T-cell (primary cell): ENCODE measurements at regions not wholly inside any gene's neighbourhood (a gene's known extent, or its start where the extent isn't known, plus 50 kb on each side); places are given as distances from the start of the nearest gene placed in this dataset.

ENCODE experiments used
- ATAC-seq, 4 experiments: fragments of 200-7000 bp in 3 of 4; fragments of 150-1000 bp in 1 of 4; cut with Tn5 transposase; replicated peaks in 1 of 4; 1 replicate in 3 of 4; 2 replicates in 1 of 4; pipeline ENCODE4 v1.10.0; 2021; ENCODE audit warnings: moderate library complexity in 3 of 4, mild to moderate bottlenecking in 2 of 4, moderate number of reproducible peaks in 1 of 4
- CTCF ChIA-PET, 2 donors: fragments of 300-600 bp; sonication (Branson Sonifier 250); formaldehyde crosslinking; loops; one replicate each; lab custom pipeline; 2022; ENCODE audit warnings: antibody characterized with exemption in 2 of 2; lab: Charles Lee
- POLR2A ChIA-PET, 2 donors: fragments of 300-600 bp; sonication (Branson Sonifier 250); formaldehyde crosslinking; loops; one replicate each; lab custom pipeline; 2022; ENCODE audit warnings: antibody characterized with exemption in 2 of 2; lab: Charles Lee
- DNase-seq, 35 experiments: peaks; one replicate each; pipeline versions ENCODE4 v3.0.0 to v3.0.0-alpha.2; 2013 to 2023
- H3K27ac ChIP-seq: one replicate; pipeline ENCODE4 v1.5.1; 2013; ENCODE audit warnings: low read length
- H3K27me3 ChIP-seq, 2 experiments: replicated peaks in 1 of 2; 1 replicate in 1 of 2; 2 replicates in 1 of 2; pipeline versions ENCODE4 v1.6.1 to v1.7.0; 2013; ENCODE audit warnings: low read length in 1 of 2, mixed read lengths in 1 of 2; ENCODE audit not compliant: control insufficient read depth in 2 of 2, insufficient read depth in 2 of 2; ENCODE audit errors: extremely low read depth in 1 of 2
- H3K36me3 ChIP-seq, 2 donors: 1 replicate in 1 of 2; 2 replicates in 1 of 2; pipeline versions ENCODE4 v1.6.1 to v1.7.0; 2013; ENCODE audit warnings: low read length in 1 of 2; ENCODE audit not compliant: control insufficient read depth in 2 of 2, insufficient read depth in 1 of 2; ENCODE audit errors: extremely low read depth in 1 of 2
- H3K4me1 ChIP-seq, 2 experiments: 1 replicate in 1 of 2; 2 replicates in 1 of 2; pipeline versions ENCODE4 v1.6.1 to v1.7.0; 2013; ENCODE audit warnings: low read length in 2 of 2, mixed read lengths in 1 of 2; ENCODE audit not compliant: insufficient read depth in 2 of 2, control insufficient read depth in 1 of 2; ENCODE audit errors: extremely low read depth in 1 of 2
- H3K4me3 ChIP-seq, 2 donors: 1 replicate in 1 of 2; 2 replicates in 1 of 2; pipeline versions ENCODE4 v1.5.1 to v1.7.0; 2013; ENCODE audit warnings: mild to moderate bottlenecking in 2 of 2, low read length in 1 of 2, moderate library complexity in 1 of 2; ENCODE audit not compliant: control insufficient read depth in 1 of 2; ENCODE audit errors: extremely low read depth in 1 of 2
- H3K9me3 ChIP-seq: 2 replicates; pipeline ENCODE4 v1.7.0; 2013
- H3K27ac Mint-ChIP-seq, 2 donors: one replicate each; pipeline ENCODE4 v1.8.0; 2020 to 2021; ENCODE audit warnings: mild to moderate bottlenecking in 2 of 2, mixed read lengths in 2 of 2
- H3K27me3 Mint-ChIP-seq, 2 donors: one replicate each; pipeline ENCODE4 v1.8.0; 2021 to 2022; ENCODE audit warnings: mixed read lengths in 2 of 2
- H3K36me3 Mint-ChIP-seq: one replicate; pipeline ENCODE4 v1.8.0; 2021; ENCODE audit warnings: mixed read lengths
- H3K4me1 Mint-ChIP-seq, 3 donors: one replicate each; pipeline ENCODE4 v1.8.0; 2020 to 2022; ENCODE audit warnings: mixed read lengths in 3 of 3, mild to moderate bottlenecking in 1 of 3
- H3K4me3 Mint-ChIP-seq, 3 donors: one replicate each; pipeline ENCODE4 v1.8.0; 2020 to 2022; ENCODE audit warnings: mild to moderate bottlenecking in 3 of 3, mixed read lengths in 3 of 3, moderate library complexity in 3 of 3
- H3K9me3 Mint-ChIP-seq, 3 donors: one replicate each; pipeline ENCODE4 v1.8.0; 2020 to 2022; ENCODE audit warnings: mixed read lengths in 3 of 3
- WGBS: methylation state at CpG from one replicate; pipeline ENCODE4 v1.1.5; 2013; ENCODE audit warnings: missing lambda C conversion rate; ENCODE audit not compliant: insufficient coverage; 5-methylcytosine and 5-hydroxymethylcytosine counted together

- H3K36me3 ChIP-seq = no peaks in the 10 kb centered on the region
- Mint-ChIP-seq H3K9me3 (no peaks in the 10 kb centered on the region), H3K27me3 (peaks cover 0 to 13% of the 10 kb centered on the region in 2 donors), H3K27ac (no peak overlapping the region), H3K4me3 (no peak overlapping the region), H3K36me3 (no peaks in the 10 kb centered on the region), H3K4me1 (no peaks in the 10 kb centered on the region)
- H3K27ac ChIP-seq = no peak overlapping the region
- H3K9me3 ChIP-seq = no peaks in the 10 kb centered on the region
- POLR2A ChIA-PET = no interaction called here
- no peak overlapping the region for H3K4me3 ChIP-seq
- DNase-seq (no peak), ATAC-seq (no peak)
- no peaks in the 10 kb centered on the region for H3K4me1 ChIP-seq
- H3K27me3 ChIP-seq = peaks cover 0 to 3% of the 10 kb centered on the region in 2 experiments
- CTCF ChIA-PET = no interaction called here
- no CpG with 5 or more reads among the region's 1 CpG for WGBS
These were observed 222.7 kb downstream of the CYRIA start for GRCh38 chr2:16442971-16443370.

GRCh38 chr2:16441431-16441830 is 224.2 kb downstream of the CYRIA start:
- H3K36me3 Mint-ChIP-seq = no peaks in the 10 kb centered on the region
- ChIA-PET POLR2A (no interaction called here), CTCF (no interaction called here)
- DNase-seq = no peak
- H3K4me3 Mint-ChIP-seq = no peak overlapping the region
- Histone ChIP-seq H3K9me3 (no peaks in the 10 kb centered on the region), H3K27ac (no peak overlapping the region), H3K36me3 (no peaks in the 10 kb centered on the region), H3K4me1 (no peaks in the 10 kb centered on the region), H3K27me3 (peaks cover 0 to 6% of the 10 kb centered on the region in 2 experiments), H3K4me3 (no peak overlapping the region)
- peaks cover 0 to 26% of the 10 kb centered on the region in 2 donors for H3K27me3 Mint-ChIP-seq
- H3K9me3 Mint-ChIP-seq = no peaks in the 10 kb centered on the region
- WGBS = 89% methylated on average over 3 of the region's 3 CpGs
- H3K4me1 Mint-ChIP-seq = no peaks in the 10 kb centered on the region
- ATAC-seq = no peak
- H3K27ac Mint-ChIP-seq = no peak overlapping the region

GRCh38 chr2:16440898-16441297 is 224.7 kb downstream of the CYRIA start:
- Histone ChIP-seq H3K9me3 (no peaks in the 10 kb centered on the region), H3K27ac (no peak overlapping the region), H3K4me1 (no peaks in the 10 kb centered on the region), H3K27me3 (peaks cover 0 to 6% of the 10 kb centered on the region in 2 experiments), H3K4me3 (no peak overlapping the region), H3K36me3 (no peaks in the 10 kb centered on the region)
- Mint-ChIP-seq H3K27me3 (peaks cover 0 to 28% of the 10 kb centered on the region in 2 donors), H3K4me1 (no peaks in the 10 kb centered on the region), H3K4me3 (no peak overlapping the region), H3K36me3 (no peaks in the 10 kb centered on the region), H3K27ac (no peak overlapping the region), H3K9me3 (no peaks in the 10 kb centered on the region)
- DNase-seq = no peak
- CTCF ChIA-PET = no interaction called here
- WGBS = 4% methylated on average over 2 of the region's 4 CpGs
- POLR2A ChIA-PET = no interaction called here
- no peak for ATAC-seq

GRCh38 chr2:16438613-16439321 is 226.9 kb downstream of the CYRIA start:
- no peaks in the 10 kb centered on the region for H3K9me3 ChIP-seq
- peaks cover 0 to 6% of the 10 kb centered on the region in 2 experiments for H3K27me3 ChIP-seq
- no peak overlapping the region for H3K4me3 ChIP-seq
- Mint-ChIP-seq H3K27ac (no peak overlapping the region), H3K27me3 (peaks cover 0 to 35% of the 10 kb centered on the region in 2 donors), H3K4me3 (no peak overlapping the region), H3K9me3 (no peaks in the 10 kb centered on the region), H3K36me3 (no peaks in the 10 kb centered on the region), H3K4me1 (no peaks in the 10 kb centered on the region)
- POLR2A ChIA-PET = interaction anchor here in 1 of 2 donors (0.6 kb wide), 1 partner anchor 1010 kb away, joined by 4 read pairs; no protein-coding TSS in a partner anchor
- ATAC-seq = peak in 1 of 4 experiments; percentile 11
- DNase-seq = no peak
- no peaks in the 10 kb centered on the region for H3K4me1 ChIP-seq
- 15% methylated on average over 6 of the region's 8 CpGs for WGBS
- CTCF ChIA-PET = no interaction called here
- no peak overlapping the region for H3K27ac ChIP-seq
- no peaks in the 10 kb centered on the region for H3K36me3 ChIP-seq

- H3K27me3 Mint-ChIP-seq = peaks cover 0 to 38% of the 10 kb centered on the region in 2 donors
- WGBS = 0% methylated on average over 2 of the region's 5 CpGs
- Histone ChIP-seq H3K4me3 (no peak overlapping the region), H3K27ac (no peak overlapping the region), H3K36me3 (no peaks in the 10 kb centered on the region), H3K9me3 (no peaks in the 10 kb centered on the region), H3K4me1 (no peaks in the 10 kb centered on the region), H3K27me3 (peaks cover 0 to 6% of the 10 kb centered on the region in 2 experiments)
- H3K36me3 Mint-ChIP-seq = no peaks in the 10 kb centered on the region
- no peaks in the 10 kb centered on the region for H3K9me3 Mint-ChIP-seq
- ChIA-PET POLR2A (interaction anchor here in 1 of 2 donors (0.7 kb wide), 1 partner anchor 38 kb away, joined by 6 read pairs; no protein-coding TSS in a partner anchor), CTCF (no interaction called here)
- H3K4me1 Mint-ChIP-seq = no peaks in the 10 kb centered on the region
- H3K27ac Mint-ChIP-seq = no peak overlapping the region
- no peak overlapping the region for H3K4me3 Mint-ChIP-seq
- no peak for DNase-seq
- ATAC-seq = no peak
These were observed 228.4 kb downstream of the CYRIA start for GRCh38 chr2:16437189-16437588.

GRCh38 chr2:16434393-16434792 is 231.2 kb downstream of the CYRIA start:
- ChIA-PET CTCF (no interaction called here), POLR2A (no interaction called here)
- Mint-ChIP-seq H3K9me3 (no peaks in the 10 kb centered on the region), H3K4me3 (no peak overlapping the region), H3K36me3 (no peaks in the 10 kb centered on the region), H3K4me1 (no peaks in the 10 kb centered on the region), H3K27ac (no peak overlapping the region), H3K27me3 (peaks cover 0 to 37% of the 10 kb centered on the region in 2 donors)
- Histone ChIP-seq H3K27ac (no peak overlapping the region), H3K4me1 (no peaks in the 10 kb centered on the region), H3K9me3 (no peaks in the 10 kb centered on the region), H3K36me3 (no peaks in the 10 kb centered on the region), H3K27me3 (peaks cover 0 to 2% of the 10 kb centered on the region in 2 experiments), H3K4me3 (no peak overlapping the region)
- DNase-seq (no peak), ATAC-seq (no peak)
- WGBS = no CpG with 5 or more reads among the region's 2 CpGs
